NCI-H69 (cell line): ENCODE measurements at regions not wholly inside any gene's neighbourhood (a gene's known extent, or its start where the extent isn't known, plus 50 kb on each side); places are given as distances from the start of the nearest gene placed in this dataset.

Source experiments
- DNase-seq: peaks from one replicate; lab custom pipeline; 2025; lab: John Stamatoyannopoulos, UW

GRCh38 chr6:165986311-165986913 is 181.2 kb downstream of the TBXT start:
- DNase-seq = no peak

- no peak for DNase-seq
Measured at GRCh38 chr6:165985806-165986299, 181.8 kb downstream of the TBXT start.

GRCh38 chr6:165985281-165985805 is 182.3 kb downstream of the TBXT start:
- no peak for DNase-seq

GRCh38 chr6:165984729-165985275 is 182.8 kb downstream of the TBXT start:
- DNase-seq = no peak

GRCh38 chr6:165983112-165984072 is 184.3 kb downstream of the TBXT start:
- no peak for DNase-seq

GRCh38 chr6:165978476-165978875 is 189.2 kb downstream of the TBXT start:
- DNase-seq = no peak

GRCh38 chr6:165976684-165977083 is 191.0 kb downstream of the TBXT start:
- no peak for DNase-seq

GRCh38 chr6:165974817-165975216 is 192.8 kb downstream of the TBXT start:
- no peak for DNase-seq

- DNase-seq = no peak
Measured at GRCh38 chr6:165973473-165973872, 194.2 kb downstream of the TBXT start.

- no peak for DNase-seq
Measured at GRCh38 chr6:165972139-165972802, 195.4 kb downstream of the TBXT start.

- no peak for DNase-seq
Measured at GRCh38 chr6:165971202-165971601, 196.4 kb downstream of the TBXT start.

GRCh38 chr6:165970001-165970400 is 197.7 kb downstream of the TBXT start:
- no peak for DNase-seq

GRCh38 chr6:165969184-165969583 is 198.5 kb downstream of the TBXT start:
- no peak for DNase-seq

- no peak for DNase-seq
Measured at GRCh38 chr6:165968408-165968807, 199.2 kb downstream of the TBXT start.

GRCh38 chr6:165967810-165968407 is 199.7 kb downstream of the TBXT start:
- DNase-seq = no peak

- no peak for DNase-seq
Measured at GRCh38 chr6:165963750-165964149, 203.9 kb downstream of the TBXT start.

- no peak for DNase-seq
Measured at GRCh38 chr6:165962366-165962765, 205.3 kb downstream of the TBXT start.

- DNase-seq = no peak
Measured at GRCh38 chr6:165961233-165961632, 206.4 kb downstream of the TBXT start.

GRCh38 chr6:165960695-165961094 is 207.0 kb downstream of the TBXT start:
- no peak for DNase-seq

- DNase-seq = no peak
Measured at GRCh38 chr6:165959627-165960026, 208.0 kb downstream of the TBXT start.

- DNase-seq = no peak
Measured at GRCh38 chr6:165956874-165957273, 210.8 kb downstream of the TBXT start.

- no peak for DNase-seq
Measured at GRCh38 chr6:165952514-165952913, 215.1 kb downstream of the TBXT start.
